ENCODE measurements at regions not wholly inside any gene's neighbourhood (a gene's known extent, or its start where the extent isn't known, plus 50 kb on each side); places are given as distances from the start of the nearest gene placed in this dataset.

DNA sequence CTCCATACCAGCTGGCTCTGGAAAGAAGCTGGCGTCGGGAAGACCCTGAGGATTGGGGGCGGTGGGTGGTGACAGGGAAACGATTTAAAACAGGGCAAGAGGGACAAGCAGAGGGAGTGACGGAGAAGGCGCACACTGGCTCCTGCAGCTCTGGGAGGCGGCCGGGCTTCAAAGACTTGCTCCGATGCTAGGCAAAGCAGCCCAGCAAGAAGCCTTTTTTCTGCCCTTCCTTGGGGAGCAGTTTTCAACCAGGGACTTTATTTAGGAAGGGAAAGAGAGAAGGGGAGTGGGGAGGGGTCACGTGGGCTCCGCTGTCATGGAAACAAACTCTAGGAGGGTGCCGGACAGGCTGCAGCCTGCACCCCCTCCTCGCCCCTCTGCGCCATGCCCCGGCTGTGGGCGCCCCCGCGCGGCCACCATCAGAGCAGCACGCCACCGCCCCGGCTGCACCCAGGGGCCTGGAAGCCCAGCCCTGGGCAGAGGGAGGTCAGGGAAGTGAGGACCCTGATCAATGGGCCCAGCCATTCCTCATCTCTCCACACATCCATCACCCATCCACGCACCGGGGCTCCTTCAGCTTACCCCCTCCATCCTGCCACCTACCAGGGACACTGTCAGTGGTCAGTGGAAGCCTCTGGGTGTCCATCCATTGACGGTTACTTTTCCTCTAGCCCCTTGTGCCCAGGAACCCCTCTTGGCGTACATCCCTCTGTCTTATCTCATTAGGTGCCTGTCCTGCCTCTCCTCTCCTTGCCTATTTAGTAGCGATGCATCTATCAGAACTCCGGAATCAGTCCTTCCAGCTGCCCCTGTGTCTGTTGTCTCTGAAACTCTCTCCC, 66.6 kb upstream of the CCDC167 start:
- TF ChIP-seq, protein P1, sequence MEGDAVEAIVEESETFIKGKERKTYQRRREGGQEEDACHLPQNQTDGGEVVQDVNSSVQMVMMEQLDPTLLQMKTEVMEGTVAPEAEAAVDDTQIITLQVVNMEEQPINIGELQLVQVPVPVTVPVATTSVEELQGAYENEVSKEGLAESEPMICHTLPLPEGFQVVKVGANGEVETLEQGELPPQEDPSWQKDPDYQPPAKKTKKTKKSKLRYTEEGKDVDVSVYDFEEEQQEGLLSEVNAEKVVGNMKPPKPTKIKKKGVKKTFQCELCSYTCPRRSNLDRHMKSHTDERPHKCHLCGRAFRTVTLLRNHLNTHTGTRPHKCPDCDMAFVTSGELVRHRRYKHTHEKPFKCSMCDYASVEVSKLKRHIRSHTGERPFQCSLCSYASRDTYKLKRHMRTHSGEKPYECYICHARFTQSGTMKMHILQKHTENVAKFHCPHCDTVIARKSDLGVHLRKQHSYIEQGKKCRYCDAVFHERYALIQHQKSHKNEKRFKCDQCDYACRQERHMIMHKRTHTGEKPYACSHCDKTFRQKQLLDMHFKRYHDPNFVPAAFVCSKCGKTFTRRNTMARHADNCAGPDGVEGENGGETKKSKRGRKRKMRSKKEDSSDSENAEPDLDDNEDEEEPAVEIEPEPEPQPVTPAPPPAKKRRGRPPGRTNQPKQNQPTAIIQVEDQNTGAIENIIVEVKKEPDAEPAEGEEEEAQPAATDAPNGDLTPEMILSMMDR (IDR thresholded peaks at IDR 0.05; ENCODE audit: low read length), result peak; percentile 90
- TF ChIP-seq EZH2 (IDR thresholded peaks at IDR 0.05; ENCODE audit: borderline replicate concordance, low read length), result no peak
